ENCODE measurements at regions not wholly inside any gene's neighbourhood (a gene's known extent, or its start where the extent isn't known, plus 50 kb on each side); places are given as distances from the start of the nearest gene placed in this dataset.

- Histone ChIP-seq H3K4me3 (ENCODE audit: low read depth, low read length) (no peak overlapping the region), H3K36me3 (ENCODE audit: control insufficient read depth, insufficient read depth, low read length) (no peaks in the 10 kb centered on the region), H3K27me3 (replicated peaks; ENCODE audit: control insufficient read depth, insufficient read depth, low read length) (no peaks in the 10 kb centered on the region), H3K9me3 (no peaks in the 10 kb centered on the region), H3K4me1 (peaks cover 8% of the 10 kb centered on the region; the same call in 1 of the 2 replicates)
- BruUV-seq (replicated peaks): no TSS peak
- no peaks in the 10 kb centered on the region for H3K36me3 Mint-ChIP-seq (ENCODE audit: insufficient read depth, unreplicated experiment)
- H3K4me1 Mint-ChIP-seq (ENCODE audit: low read depth, unreplicated experiment): no peaks in the 10 kb centered on the region
- H3K4me3 Mint-ChIP-seq (ENCODE audit: unreplicated experiment): no peak overlapping the region
- TF ChIP-seq CTCF (IDR thresholded peaks at IDR 0.05; ENCODE audit: insufficient read depth in 1 of 2, low read depth in 1 of 2, low read length in 1 of 2, severe bottlenecking in 1 of 2, unreplicated experiment in 1 of 2): no peak
- no peak overlapping the region for H3K27ac Mint-ChIP-seq (ENCODE audit: unreplicated experiment)
- no peak for DNase-seq
- ChIA-PET POLR2A (no interaction called here), CTCF (no interaction called here)
- no peaks in the 10 kb centered on the region for H3K9me3 Mint-ChIP-seq (ENCODE audit: unreplicated experiment)
- intact Hi-C loops (cut with micrococcal nuclease; ENCODE audit: unreplicated experiment): no loop called here
- H3K27me3 Mint-ChIP-seq (ENCODE audit: insufficient read depth, unreplicated experiment): no peaks in the 10 kb centered on the region
Measured at GRCh38 chr21:14706712-14707510, 160.8 kb upstream of the SAMSN1 start.

- H3K36me3 ChIP-seq (ENCODE audit: control insufficient read depth, insufficient read depth, low read length): no peaks in the 10 kb centered on the region; the same call in 1 of the 2 replicates
- peak; percentile 66 to 75 for DNase-seq
- H3K4me3 ChIP-seq (ENCODE audit: low read depth, low read length): no peak overlapping the region
- Mint-ChIP-seq H3K27ac (ENCODE audit: unreplicated experiment) (peak overlapping the region; percentile 90), H3K4me1 (ENCODE audit: low read depth, unreplicated experiment) (peaks cover 18% of the 10 kb centered on the region), H3K27me3 (ENCODE audit: insufficient read depth, unreplicated experiment) (no peaks in the 10 kb centered on the region), H3K4me3 (ENCODE audit: unreplicated experiment) (peak overlapping the region; percentile 15), H3K36me3 (ENCODE audit: insufficient read depth, unreplicated experiment) (peaks cover 9% of the 10 kb centered on the region), H3K9me3 (ENCODE audit: unreplicated experiment) (peaks cover 11% of the 10 kb centered on the region)
- TF ChIP-seq CTCF (IDR thresholded peaks at IDR 0.05; ENCODE audit: insufficient read depth in 1 of 2, low read depth in 1 of 2, low read length in 1 of 2, severe bottlenecking in 1 of 2, unreplicated experiment in 1 of 2): no peak
- no peaks in the 10 kb centered on the region for H3K27me3 ChIP-seq (replicated peaks; ENCODE audit: control insufficient read depth, insufficient read depth, low read length)
- BruUV-seq (replicated peaks): no TSS peak
- peaks cover 11% of the 10 kb centered on the region for H3K9me3 ChIP-seq
- peaks cover 37% of the 10 kb centered on the region for H3K4me1 ChIP-seq
- intact Hi-C loops (cut with micrococcal nuclease; ENCODE audit: unreplicated experiment): loop anchor here (1.0 kb wide), 5 partner anchors 13 to 441 kb away; no protein-coding TSS in a partner anchor
- CTCF ChIA-PET: no interaction called here
- POLR2A ChIA-PET: no interaction called here
Measured at GRCh38 chr21:14699433-14700407, 153.6 kb upstream of the SAMSN1 start.

DNA sequence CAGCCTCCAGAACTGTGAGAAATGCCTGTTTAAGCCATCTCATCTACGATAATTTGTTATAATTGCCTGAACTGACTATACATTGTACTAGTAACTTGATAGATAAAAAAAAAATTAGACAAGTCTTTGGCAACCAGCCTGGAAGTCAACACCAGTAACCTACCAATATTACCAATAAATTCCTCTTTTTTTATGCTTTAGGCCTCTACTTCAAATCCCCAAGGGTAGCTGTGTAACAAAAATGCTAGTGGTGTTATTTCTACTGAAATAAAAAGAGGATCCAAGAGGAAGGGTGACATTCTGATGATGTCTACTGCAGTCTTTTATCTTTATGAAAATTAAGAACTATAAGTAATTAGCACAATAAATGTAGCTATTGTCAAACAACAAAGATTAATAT is 151.7 kb upstream of the SAMSN1 start:
- no peak for TF ChIP-seq CTCF (IDR thresholded peaks at IDR 0.05; ENCODE audit: insufficient read depth in 1 of 2, low read depth in 1 of 2, low read length in 1 of 2, severe bottlenecking in 1 of 2, unreplicated experiment in 1 of 2)
- Mint-ChIP-seq H3K9me3 (ENCODE audit: unreplicated experiment) (peaks cover 11% of the 10 kb centered on the region), H3K27me3 (ENCODE audit: insufficient read depth, unreplicated experiment) (no peaks in the 10 kb centered on the region), H3K4me3 (ENCODE audit: unreplicated experiment) (no peak overlapping the region), H3K36me3 (ENCODE audit: insufficient read depth, unreplicated experiment) (peaks cover 9% of the 10 kb centered on the region), H3K4me1 (ENCODE audit: low read depth, unreplicated experiment) (peaks cover 18% of the 10 kb centered on the region), H3K27ac (ENCODE audit: unreplicated experiment) (no peak overlapping the region)
- H3K36me3 ChIP-seq (ENCODE audit: control insufficient read depth, insufficient read depth, low read length): no peaks in the 10 kb centered on the region; the same call in 1 of the 2 replicates
- intact Hi-C loops (cut with micrococcal nuclease; ENCODE audit: unreplicated experiment): no loop called here
- no peaks in the 10 kb centered on the region for H3K27me3 ChIP-seq (replicated peaks; ENCODE audit: control insufficient read depth, insufficient read depth, low read length)
- peaks cover 37% of the 10 kb centered on the region for H3K4me1 ChIP-seq
- H3K4me3 ChIP-seq (ENCODE audit: low read depth, low read length): no peak overlapping the region
- H3K9me3 ChIP-seq: peaks cover 11% of the 10 kb centered on the region
- ChIA-PET CTCF (no interaction called here), POLR2A (no interaction called here)
- DNase-seq: no peak
- BruUV-seq (replicated peaks): no TSS peak

Measured in Caco-2 (cell line).